Testis (tissue), 2 donors: ENCODE measurements at regions not wholly inside any gene's neighbourhood (a gene's known extent, or its start where the extent isn't known, plus 50 kb on each side); places are given as distances from the start of the nearest gene placed in this dataset.

Experiments used
- CTCF ChIP-seq, 3 experiments: fragments of 450-650 bp in 2 of 3; fragments of 200-600 bp in 1 of 3; sonication (generic) in 1 of 3; IDR thresholded peaks; one replicate each; pipeline ENCODE4 v1.5.1; 2016 to 2019; ENCODE audit warnings: antibody characterized with exemption in 3 of 3, mild to moderate bottlenecking in 2 of 3, moderate library complexity in 1 of 3
- POLR2A ChIP-seq: fragments of 450-650 bp; IDR thresholded peaks from one replicate; pipeline ENCODE4 v1.6.1; 2017; ENCODE audit warnings: antibody characterized with exemption, mild to moderate bottlenecking, moderate library complexity

- TF ChIP-seq CTCF (IDR thresholded peaks at IDR 0.05), result no peak
- TF ChIP-seq POLR2A, result no peak
These were observed 504.6 kb downstream of the EPHA3 start for GRCh38 chr3:89612027-89612426.
